CMK (cell line): ENCODE measurements at regions not wholly inside any gene's neighbourhood (a gene's known extent, or its start where the extent isn't known, plus 50 kb on each side); places are given as distances from the start of the nearest gene placed in this dataset.

Experiments used
- DNase-seq: peaks from one replicate; pipeline ENCODE4 v3.0.0-alpha.2; 2010; ENCODE audit warnings: low read depth

- peak; percentile 11 for DNase-seq
Measured at GRCh38 chr10:4688601-4689000, 137.4 kb upstream of the AKR1E2 start.

DNA sequence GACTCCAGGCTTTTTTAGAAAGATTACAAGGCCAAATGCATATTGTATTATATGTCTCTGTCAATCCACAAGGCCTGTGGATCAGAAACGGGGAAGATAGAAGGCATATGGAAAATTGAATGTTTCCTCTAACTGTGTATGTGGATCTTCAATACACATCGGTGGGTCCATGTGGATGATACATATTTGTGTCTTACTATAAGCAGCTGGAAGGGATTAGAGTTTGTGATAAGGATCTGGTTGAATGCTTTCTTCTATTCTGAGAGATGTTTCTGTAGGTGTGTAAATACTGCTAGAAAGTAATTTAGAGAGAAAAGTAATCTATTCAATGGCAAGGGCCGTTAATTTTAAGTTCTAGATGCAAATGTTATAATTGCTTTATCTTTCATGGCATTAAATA lies 137.8 kb upstream of the AKR1E2 start:
- no peak for DNase-seq

GRCh38 chr10:4687397-4687796 lies 138.6 kb upstream of the AKR1E2 start:
- DNase-seq = no peak

- no peak for DNase-seq
Measured at GRCh38 chr10:4686644-4686996, 139.4 kb upstream of the AKR1E2 start.

GRCh38 chr10:4685904-4686643 lies 139.9 kb upstream of the AKR1E2 start:
- no peak for DNase-seq

GRCh38 chr10:4685491-4685890 lies 140.5 kb upstream of the AKR1E2 start:
- DNase-seq = no peak

- DNase-seq = no peak
Measured at GRCh38 chr10:4684434-4684833, 141.6 kb upstream of the AKR1E2 start.

DNA sequence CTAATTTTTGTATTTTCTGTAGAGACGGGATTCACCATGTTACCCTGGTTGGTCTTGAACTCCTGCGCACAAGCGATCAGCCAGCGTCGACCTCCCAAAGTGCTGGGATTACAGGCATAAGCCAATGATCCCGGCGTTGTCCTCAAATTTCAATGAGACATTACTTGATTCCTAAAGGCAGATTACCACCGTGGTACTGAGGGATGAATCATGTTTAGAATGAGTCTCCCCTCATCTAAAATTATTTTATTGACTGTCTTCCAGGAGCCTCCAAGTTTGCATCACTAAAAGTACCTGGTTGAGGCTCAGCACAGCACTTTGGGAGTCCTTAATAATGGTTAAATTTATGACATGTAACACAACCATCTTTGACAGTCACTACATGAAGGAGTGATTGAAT lies 142.2 kb upstream of the AKR1E2 start:
- DNase-seq = no peak

DNA sequence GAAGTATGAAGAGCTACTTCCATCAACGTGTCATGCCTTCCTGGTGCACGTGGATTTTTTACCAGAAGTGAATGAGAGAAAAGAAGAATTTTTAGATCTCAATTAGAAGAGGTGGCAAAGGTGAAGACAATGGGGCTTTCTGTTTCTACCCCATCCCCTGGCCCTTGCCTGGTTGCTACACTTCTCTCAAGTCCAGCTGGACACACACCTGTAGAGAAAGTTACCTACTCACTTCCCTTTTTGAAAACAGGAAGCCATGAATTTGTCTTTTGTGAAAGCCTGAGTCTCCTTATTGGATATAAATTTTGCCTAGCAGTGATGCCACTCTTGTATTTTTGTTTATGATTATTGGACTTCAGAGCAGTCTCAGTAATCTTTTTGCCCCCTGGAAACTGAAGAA lies 142.9 kb upstream of the AKR1E2 start:
- no peak for DNase-seq

DNA sequence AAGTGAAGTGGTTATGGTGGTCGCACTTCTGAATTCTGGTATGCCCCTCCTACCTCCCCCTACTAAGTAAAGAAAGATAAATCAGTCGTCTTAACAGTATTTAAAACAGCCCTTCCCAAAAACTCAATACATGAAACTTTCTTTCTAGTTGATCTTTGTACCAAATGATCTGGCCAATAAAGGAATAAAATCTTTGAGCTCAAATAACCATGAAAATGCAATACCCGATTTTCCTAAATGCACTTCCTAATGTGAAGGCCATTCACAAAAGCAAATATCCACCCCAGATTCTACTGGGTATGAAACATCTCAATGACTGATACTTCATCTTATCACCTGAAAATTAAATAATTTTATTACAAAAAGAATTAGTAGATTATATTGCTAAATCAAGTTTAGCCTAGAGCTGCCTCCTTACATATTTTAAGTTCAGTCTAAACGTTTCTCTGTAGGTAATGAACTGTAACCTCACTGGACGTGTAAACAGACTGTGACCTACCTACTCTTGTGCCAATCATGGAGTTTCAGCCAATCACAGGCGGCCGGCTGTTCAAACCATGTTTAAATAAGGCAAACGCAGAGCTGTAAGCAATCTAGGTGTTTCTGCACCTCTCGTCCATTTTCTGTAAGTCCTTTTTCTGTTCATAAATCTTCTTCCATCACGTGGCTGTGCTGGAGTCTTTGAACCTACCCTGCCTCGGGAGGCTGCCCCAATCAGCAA lies 146.9 kb upstream of the AKR1E2 start:
- DNase-seq = no peak

- no peak for DNase-seq
Measured at GRCh38 chr10:4678023-4678950, 147.7 kb upstream of the AKR1E2 start.

DNA sequence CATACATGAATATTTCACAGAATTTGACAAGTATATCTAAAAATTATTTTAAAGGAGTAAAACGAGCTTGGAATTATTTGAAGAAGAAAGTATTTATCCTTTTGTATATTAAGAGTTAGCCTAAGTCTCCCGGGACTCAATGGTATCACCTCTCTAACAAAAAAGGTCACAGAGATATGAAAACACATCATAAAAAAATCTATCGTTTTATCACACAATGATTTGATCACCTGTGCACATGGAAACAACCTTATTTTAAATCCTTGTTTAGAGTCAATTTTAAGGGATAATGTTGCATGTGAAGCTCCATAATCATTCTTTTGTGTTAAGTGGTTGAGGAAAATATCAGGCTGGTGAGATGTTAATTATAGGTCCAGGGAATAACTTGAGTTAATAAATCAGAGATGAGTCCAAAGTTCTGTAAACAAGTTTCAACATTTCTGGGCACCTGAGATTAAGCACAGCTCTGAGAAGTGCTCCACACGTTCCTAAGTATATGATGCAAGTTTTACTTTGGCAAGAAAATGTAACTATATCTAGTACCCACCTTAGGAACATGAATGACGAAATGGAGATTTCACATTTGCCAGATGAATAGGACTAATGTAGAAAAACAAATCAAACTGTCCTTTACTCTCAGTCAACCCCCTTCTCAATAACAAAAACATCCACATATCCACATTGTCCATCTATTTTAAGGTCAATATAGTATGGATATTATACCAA lies 148.5 kb upstream of the AKR1E2 start:
- no peak for DNase-seq

- no peak for DNase-seq
Measured at GRCh38 chr10:4676566-4676965, 149.4 kb upstream of the AKR1E2 start.

GRCh38 chr10:4675808-4676207 lies 150.2 kb upstream of the AKR1E2 start:
- DNase-seq = no peak

GRCh38 chr10:4673279-4674040 lies 152.5 kb upstream of the AKR1E2 start:
- DNase-seq = no peak

DNA sequence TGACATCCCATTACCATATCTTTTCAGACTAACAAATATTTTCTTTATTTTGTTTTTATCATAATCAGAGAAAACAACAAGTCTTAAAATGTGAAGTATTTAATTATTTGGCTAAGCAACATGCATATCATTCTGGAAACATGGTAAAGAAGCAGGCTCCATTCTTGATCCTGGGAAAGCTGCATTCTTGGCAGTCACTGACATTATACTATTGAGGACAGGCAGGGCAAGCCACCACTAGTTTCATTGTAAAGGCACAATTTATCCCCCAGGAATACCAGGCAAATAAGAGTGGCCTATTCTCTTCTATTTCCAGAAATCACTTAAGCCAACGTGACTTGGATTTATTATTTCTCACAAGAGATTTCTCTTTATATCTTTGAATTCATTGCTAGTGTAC lies 153.8 kb upstream of the AKR1E2 start:
- DNase-seq = no peak

GRCh38 chr10:4671451-4672145 lies 154.4 kb upstream of the AKR1E2 start:
- no peak for DNase-seq

DNA sequence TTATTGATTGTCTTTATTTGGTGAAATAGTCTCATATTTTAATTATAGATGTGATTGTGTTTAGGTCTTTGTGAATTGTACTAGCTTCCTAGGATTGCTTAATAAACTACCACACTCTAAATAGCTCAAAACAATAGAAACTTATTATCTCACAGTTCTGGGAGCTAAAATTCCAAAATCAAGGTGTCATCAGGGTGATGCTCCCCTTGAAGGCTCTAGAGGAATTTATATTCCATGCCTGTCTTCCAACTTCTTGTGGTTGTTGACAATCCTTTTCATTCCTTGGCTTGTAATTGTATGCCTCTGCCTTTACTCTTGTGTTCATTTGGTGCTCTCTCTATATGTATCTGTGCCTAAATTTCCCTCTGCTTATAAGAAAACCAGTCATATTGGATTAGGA lies 155.3 kb upstream of the AKR1E2 start:
- DNase-seq = no peak

- DNase-seq = no peak
Measured at GRCh38 chr10:4669585-4669984, 156.4 kb upstream of the AKR1E2 start.

GRCh38 chr10:4663162-4663992 lies 162.6 kb upstream of the AKR1E2 start:
- DNase-seq = no peak
